ENCODE measurements at regions not wholly inside any gene's neighbourhood (a gene's known extent, or its start where the extent isn't known, plus 50 kb on each side); places are given as distances from the start of the nearest gene placed in this dataset.

DNA sequence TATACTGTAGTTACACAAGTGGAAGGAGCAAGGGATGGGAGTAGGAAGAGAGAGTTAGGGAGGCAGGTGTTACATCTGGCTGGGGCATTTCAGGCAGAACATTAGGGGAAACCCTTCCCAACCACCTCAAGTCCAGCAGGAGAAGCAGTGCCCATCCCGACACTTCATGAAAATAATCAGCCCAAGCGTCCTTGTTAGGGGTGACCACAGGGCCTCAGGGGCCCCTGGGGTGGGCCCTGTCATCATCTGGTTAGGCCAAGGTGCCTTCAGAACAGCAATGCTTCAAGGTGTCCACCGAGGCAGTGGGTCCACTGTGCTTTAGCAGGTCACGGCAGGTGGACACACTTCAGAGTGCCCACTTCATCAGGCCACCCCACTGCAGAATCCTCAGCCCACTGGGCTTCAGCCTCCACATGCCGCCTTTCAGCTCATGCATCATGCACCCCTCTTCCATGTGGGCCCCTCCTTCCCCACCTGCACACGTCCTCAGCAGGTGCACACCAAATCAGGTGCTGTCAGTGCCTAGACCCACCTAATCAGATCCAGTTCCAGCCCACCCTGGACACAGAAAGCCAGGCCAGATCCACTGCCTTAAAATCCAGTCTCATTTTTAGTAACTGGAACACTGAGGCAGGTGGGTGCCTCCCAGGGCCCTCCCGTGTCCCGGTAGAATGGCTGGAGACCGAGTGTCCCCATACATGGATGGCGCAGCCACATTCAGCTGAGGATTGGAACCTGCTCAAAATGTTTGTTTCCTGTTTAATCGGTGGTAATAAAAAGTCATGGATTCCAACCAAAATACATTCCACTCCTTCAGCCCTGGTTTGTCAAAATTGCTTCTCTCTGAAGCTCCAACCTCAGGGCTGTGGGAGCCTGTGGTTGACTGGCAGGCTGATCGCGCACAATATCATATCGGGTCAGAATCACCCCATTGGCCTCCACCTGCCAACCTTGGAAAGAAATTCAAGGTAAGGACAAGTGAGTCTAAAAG is 99.5 kb downstream of the ANKRD60 start:
- TF ChIP-seq, protein P1, sequence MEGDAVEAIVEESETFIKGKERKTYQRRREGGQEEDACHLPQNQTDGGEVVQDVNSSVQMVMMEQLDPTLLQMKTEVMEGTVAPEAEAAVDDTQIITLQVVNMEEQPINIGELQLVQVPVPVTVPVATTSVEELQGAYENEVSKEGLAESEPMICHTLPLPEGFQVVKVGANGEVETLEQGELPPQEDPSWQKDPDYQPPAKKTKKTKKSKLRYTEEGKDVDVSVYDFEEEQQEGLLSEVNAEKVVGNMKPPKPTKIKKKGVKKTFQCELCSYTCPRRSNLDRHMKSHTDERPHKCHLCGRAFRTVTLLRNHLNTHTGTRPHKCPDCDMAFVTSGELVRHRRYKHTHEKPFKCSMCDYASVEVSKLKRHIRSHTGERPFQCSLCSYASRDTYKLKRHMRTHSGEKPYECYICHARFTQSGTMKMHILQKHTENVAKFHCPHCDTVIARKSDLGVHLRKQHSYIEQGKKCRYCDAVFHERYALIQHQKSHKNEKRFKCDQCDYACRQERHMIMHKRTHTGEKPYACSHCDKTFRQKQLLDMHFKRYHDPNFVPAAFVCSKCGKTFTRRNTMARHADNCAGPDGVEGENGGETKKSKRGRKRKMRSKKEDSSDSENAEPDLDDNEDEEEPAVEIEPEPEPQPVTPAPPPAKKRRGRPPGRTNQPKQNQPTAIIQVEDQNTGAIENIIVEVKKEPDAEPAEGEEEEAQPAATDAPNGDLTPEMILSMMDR (IDR thresholded peaks at IDR 0.05), result no peak
- TF ChIP-seq POLR2A (IDR thresholded peaks at IDR 0.05) (no peak), POLR2AphosphoS5 (IDR thresholded peaks at IDR 0.05) (no peak)

All from breast epithelium (tissue), 3 donors.